ENCODE measurements at regions not wholly inside any gene's neighbourhood (a gene's known extent, or its start where the extent isn't known, plus 50 kb on each side); places are given as distances from the start of the nearest gene placed in this dataset.
"Not testable (repeated sequence)": the region's sequence is repeated elsewhere in the genome, so short reads cannot be mapped to it uniquely, and the experiment has no call there.

GRCh38 chr1:245102149-245102548, 52.6 kb upstream of the KIF26B start:
- not testable (repeated sequence) for DNase-seq

DNA sequence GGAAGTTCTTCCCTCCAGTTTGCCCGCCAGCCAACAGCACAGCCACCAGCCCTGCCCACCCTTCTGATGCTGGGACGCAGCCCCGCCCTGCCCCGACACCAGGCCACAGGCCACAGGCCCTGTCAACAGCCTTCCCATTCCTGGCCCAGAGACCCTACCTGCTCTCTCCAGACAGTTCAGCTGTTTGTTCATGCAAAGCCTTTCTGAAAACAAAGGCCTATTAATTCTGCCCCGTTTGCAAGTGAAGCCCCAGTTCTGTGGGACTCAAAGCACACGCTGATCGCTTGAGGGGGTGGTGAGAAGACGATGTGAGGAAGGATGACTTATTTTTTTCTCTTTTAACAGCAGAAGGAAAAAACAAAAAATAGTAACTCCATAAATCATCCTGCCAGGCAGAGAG, 55.4 kb upstream of the KIF26B start:
- no peak for DNase-seq

- DNase-seq: no peak
Observed at GRCh38 chr1:245098924-245099323, 55.9 kb upstream of the KIF26B start.

GRCh38 chr1:245096311-245097066, 58.3 kb upstream of the KIF26B start:
- no peak for DNase-seq

- no peak for DNase-seq
Observed at GRCh38 chr1:245095903-245096302, 58.9 kb upstream of the KIF26B start.

DNA sequence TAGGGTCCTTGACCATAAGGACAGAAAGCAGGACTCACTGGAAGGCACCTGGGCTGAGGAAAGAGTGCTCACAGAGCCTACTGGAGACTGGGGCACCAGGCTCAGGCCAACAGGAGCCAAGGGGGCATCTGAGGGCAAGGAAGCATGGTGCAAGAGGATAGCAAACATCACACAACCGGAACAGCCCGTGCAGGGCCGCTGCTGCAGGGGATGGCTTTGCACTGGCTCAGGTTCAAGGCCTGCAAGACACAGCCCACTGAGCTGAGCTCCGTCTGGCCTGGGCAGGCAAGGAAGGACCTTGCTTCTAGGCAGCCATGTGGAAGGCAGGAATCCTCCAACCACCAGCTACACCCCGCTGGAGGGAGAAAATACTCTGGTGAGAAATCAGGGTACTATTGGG, 59.8 kb upstream of the KIF26B start:
- no peak for DNase-seq

- no peak for DNase-seq
Observed at GRCh38 chr1:245094092-245094491, 60.7 kb upstream of the KIF26B start.

DNA sequence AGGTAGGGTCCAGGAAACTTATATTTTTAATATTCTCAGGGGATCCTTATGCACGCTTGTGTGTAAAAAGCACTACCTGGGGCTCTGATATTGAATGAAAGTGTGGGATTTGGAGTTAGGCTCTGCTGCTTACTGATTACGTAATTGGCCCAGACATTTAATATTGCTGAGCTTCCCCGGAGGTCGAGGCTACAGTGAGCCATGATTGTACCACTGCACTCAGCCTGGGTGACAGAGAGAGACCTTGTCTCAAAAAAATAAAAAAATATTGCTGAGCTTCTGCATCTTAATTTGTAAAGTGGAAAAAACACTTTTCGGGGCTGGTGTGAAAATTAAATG, 62.2 kb upstream of the KIF26B start:
- no peak for DNase-seq

GRCh38 chr1:245091818-245092637, 62.8 kb upstream of the KIF26B start:
- no peak for DNase-seq

DNA sequence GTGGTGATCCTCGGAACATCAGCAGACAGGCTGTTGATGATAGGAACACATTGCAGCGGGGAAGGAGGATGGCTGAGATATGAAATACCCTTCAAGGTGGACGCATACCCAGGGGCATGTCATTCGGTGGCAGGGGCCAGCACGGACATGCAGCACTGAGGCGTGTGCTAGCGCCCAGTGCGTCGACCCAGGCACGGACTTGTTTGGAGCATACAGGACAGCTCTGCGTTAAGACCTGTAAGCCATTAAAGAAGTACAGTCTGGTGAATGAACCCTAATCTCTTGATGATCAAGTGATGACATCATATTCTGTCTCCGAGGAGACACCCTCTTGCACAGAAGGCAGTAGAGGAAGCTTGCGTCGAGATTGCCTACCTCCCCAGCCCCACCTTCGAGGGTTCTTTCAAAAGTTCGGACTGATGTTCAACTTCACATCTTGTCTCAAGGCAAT, 63.6 kb upstream of the KIF26B start:
- DNase-seq: no peak

DNA sequence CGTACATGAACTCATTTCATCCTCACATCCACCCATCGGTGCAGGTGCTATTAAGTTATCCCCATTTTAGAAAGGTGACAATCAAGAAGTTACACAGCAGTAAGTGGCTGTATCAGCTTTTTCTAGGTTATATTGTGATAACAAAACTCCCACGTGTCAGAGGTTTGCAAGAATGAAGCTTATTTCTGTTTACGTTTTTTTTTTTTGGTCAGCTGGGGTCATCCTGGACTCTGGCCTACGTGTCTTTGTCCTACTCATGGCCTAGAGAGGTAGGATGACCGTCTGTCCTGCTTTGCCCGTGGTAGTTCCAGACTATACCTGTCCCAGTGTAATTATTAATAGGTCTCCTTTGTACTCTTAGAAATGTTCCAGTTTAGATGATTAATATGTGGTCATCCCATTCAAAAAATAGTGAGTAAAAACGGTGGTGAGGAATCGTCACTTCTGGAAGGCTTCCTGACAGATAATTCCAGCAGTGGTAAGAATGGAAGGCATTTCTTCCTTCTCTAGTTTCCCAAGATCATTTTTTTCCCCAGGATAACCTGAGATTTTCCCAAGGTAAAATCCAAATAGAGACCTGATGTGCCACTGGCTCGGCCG, 64.2 kb upstream of the KIF26B start:
- DNase-seq: no peak

GRCh38 chr1:245087723-245088122, 67.1 kb upstream of the KIF26B start:
- no peak for DNase-seq

DNA sequence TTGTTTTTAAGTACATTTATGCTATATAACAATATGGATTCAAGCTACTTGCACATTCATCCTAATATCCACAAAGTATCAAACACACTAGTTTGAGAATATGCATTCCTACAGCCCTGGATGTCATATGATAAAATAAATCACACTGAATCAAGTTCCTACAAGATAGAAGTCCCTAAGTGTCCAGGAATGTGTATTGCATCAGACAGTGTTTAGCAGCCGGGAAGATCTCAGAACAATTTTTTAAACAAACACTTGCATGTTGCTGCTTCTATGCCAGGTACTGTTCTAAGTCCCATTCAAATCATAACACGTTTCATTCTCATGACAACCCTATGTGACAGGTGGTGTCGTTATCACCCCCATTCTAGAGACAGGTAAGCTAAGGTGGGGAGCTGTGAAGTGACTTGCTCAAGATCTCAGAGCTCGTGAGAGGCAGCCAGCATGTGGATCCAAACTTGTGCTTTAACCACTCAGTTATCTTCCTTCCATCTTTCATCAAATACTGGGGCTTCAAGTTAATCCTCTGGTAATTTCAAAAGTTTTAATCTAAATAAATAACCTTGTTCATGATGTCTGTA, 68.3 kb upstream of the KIF26B start:
- DNase-seq: no peak

DNA sequence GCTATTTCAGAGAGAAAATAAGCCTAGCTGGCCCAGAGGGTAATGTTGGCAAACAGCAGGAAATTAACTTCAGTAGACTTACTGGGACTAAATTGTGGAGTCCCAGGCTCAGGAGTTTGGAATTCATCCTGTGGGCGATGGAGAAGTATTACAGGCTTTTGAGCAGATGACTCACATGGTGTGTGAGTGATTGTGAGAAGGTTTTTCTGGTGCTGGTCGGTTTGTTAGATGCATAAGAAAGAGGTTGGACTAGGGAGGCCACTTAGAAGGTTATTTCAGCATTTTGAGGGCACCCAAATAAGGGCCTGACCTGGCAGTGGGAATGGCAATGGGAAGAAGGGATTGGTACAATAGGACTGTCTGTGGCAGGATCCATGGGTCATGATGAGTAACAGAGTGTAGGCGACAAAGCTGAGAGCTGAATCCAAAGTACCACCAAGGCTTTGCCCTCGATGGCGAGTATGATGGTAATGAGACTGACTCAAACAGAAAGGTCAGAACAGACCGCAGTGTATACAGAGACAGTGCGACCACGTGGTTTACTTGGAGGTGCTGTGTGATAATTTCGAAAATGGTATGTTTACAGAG, 69.2 kb upstream of the KIF26B start:
- no peak for DNase-seq

- no peak for DNase-seq
Observed at GRCh38 chr1:245084551-245084950, 70.2 kb upstream of the KIF26B start.

GRCh38 chr1:245079021-245079609, 75.7 kb upstream of the KIF26B start:
- DNase-seq: no peak

- no peak for DNase-seq
Observed at GRCh38 chr1:245074898-245075297, 79.9 kb upstream of the KIF26B start.

- no peak for DNase-seq
Observed at GRCh38 chr1:245074232-245074747, 80.5 kb upstream of the KIF26B start.

DNA sequence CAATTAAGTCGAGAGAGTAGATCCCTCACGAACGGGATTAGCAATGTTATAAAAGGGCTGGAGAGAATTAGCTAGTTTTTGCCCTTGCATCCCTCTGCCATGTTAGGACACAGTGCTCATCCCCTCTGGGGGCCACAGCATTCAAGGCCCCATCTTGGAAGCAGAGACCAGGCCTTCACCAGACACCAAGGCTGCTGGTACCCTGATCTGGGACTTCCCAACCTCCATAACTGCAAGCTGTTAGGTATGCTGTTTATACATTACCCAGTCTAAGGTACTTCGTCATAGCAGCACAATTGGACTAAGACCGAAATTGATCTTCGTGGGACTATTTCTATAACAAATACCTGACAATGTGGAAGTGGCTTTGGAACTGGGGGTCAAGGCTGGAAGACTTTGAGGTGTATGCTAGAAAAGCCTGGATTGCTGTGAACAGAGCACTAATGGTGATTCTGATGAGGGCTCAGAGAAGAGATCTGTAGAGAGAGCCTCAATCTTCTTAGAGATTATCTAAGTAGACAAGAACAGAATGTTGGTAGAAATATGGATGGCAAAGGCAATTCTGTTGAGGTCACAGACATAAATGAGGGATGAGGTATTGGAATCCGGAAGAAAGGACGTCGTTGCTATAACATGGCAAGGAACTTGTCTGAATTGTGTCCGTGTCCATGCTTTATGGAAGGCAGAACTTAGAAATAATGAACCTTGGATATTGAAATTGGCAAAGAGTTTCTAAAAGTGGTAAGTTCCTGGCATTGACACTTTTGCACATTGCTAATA, 83.8 kb upstream of the KIF26B start:
- no peak for DNase-seq

- no peak for DNase-seq
Observed at GRCh38 chr1:245067257-245067656, 87.5 kb upstream of the KIF26B start.

GRCh38 chr1:245062741-245063305, 92.0 kb upstream of the KIF26B start:
- no peak for DNase-seq

Measured in hindlimb muscle (tissue), 1 donor.